Colonic mucosa (tissue), 4 donors: ENCODE measurements at regions not wholly inside any gene's neighbourhood (a gene's known extent, or its start where the extent isn't known, plus 50 kb on each side); places are given as distances from the start of the nearest gene placed in this dataset.
A peak's percentile ranks its signal among the peaks of the same experiment; 100 is the strongest.
"Not testable (repeated sequence)": the region's sequence is repeated elsewhere in the genome, so short reads cannot be mapped to it uniquely, and the experiment has no call there.

Source experiments
- DNase-seq: peaks from one replicate; pipeline ENCODE4 v3.0.0-alpha.2; 2020
- H3K27ac ChIP-seq: fragments of 200-600 bp; one replicate; pipeline ENCODE4 v1.8.0; 2021
- H3K27me3 ChIP-seq: fragments of 200-600 bp; one replicate; pipeline ENCODE4 v1.8.0; 2021
- H3K36me3 ChIP-seq: fragments of 200-600 bp; one replicate; pipeline ENCODE4 v1.8.0; 2021
- H3K4me1 ChIP-seq: fragments of 200-600 bp; one replicate; pipeline ENCODE4 v1.8.0; 2021; ENCODE audit warnings: mild to moderate bottlenecking
- H3K4me3 ChIP-seq: fragments of 200-600 bp; one replicate; pipeline ENCODE4 v1.8.0; 2021
- H3K9ac ChIP-seq, 2 donors: one replicate each; pipeline ENCODE4 v1.7.0; 2013; ENCODE audit warnings: control low read depth in 2 of 2, low read depth in 2 of 2, low read length in 2 of 2
- H3K9me3 ChIP-seq: fragments of 200-600 bp; one replicate; pipeline ENCODE4 v1.8.0; 2021
- CTCF ChIP-seq: fragments of 200-600 bp; IDR thresholded peaks from one replicate; pipeline ENCODE4 v1.8.0; 2022; ENCODE audit warnings: antibody characterized with exemption, mild to moderate bottlenecking
- intact Hi-C: fragments of 100-400 bp; cut with DNase I; formaldehyde crosslinking; loops from one replicate; pipeline ENCODE4 v1.14.1; 2022
- donor health status: healthy.
- donor health status: DM: no; HTN: no; CAD: no.
- donor health status: DM: no; HTN: no; CAD: no.

- no peaks in the 10 kb centered on the region for H3K9me3 ChIP-seq
- DNase-seq = no peak
- no peak overlapping the region for H3K4me3 ChIP-seq
- intact Hi-C loops = no loop called here
- no peak overlapping the region for H3K9ac ChIP-seq
- no peak overlapping the region for H3K27ac ChIP-seq
- H3K4me1 ChIP-seq = no peaks in the 10 kb centered on the region
- H3K36me3 ChIP-seq = no peaks in the 10 kb centered on the region
- no peaks in the 10 kb centered on the region for H3K27me3 ChIP-seq
- no peak for TF ChIP-seq CTCF
These were observed 155.7 kb downstream of the ADSS2 start for GRCh38 chr1:244296003-244296402.

GRCh38 chr1:244296447-244296846 lies 155.3 kb downstream of the ADSS2 start:
- Histone ChIP-seq H3K9ac (no peak overlapping the region), H3K9me3 (no peaks in the 10 kb centered on the region), H3K36me3 (no peaks in the 10 kb centered on the region), H3K4me3 (no peak overlapping the region), H3K4me1 (no peaks in the 10 kb centered on the region), H3K27me3 (no peaks in the 10 kb centered on the region), H3K27ac (no peak overlapping the region)
- DNase-seq = no peak
- TF ChIP-seq CTCF = no peak
- intact Hi-C loops = no loop called here

- no peaks in the 10 kb centered on the region for H3K27me3 ChIP-seq
- H3K9ac ChIP-seq = no peak overlapping the region
- no peaks in the 10 kb centered on the region for H3K9me3 ChIP-seq
- no peak for DNase-seq
- no peak for TF ChIP-seq CTCF
- no peak overlapping the region for H3K27ac ChIP-seq
- H3K4me1 ChIP-seq = no peaks in the 10 kb centered on the region
- intact Hi-C loops = no loop called here
- H3K4me3 ChIP-seq = no peak overlapping the region
- no peaks in the 10 kb centered on the region for H3K36me3 ChIP-seq
These were observed 154.6 kb downstream of the ADSS2 start for GRCh38 chr1:244297087-244297486.

- intact Hi-C loops = no loop called here
- H3K9me3 ChIP-seq = no peaks in the 10 kb centered on the region
- H3K9ac ChIP-seq = no peak overlapping the region
- TF ChIP-seq CTCF = no peak
- no peaks in the 10 kb centered on the region for H3K27me3 ChIP-seq
- no peak overlapping the region for H3K27ac ChIP-seq
- DNase-seq = no peak
- H3K36me3 ChIP-seq = no peaks in the 10 kb centered on the region
- H3K4me3 ChIP-seq = no peak overlapping the region
- no peaks in the 10 kb centered on the region for H3K4me1 ChIP-seq
These were observed 154.1 kb downstream of the ADSS2 start for GRCh38 chr1:244297616-244298015.

GRCh38 chr1:244300029-244300375 lies 151.7 kb downstream of the ADSS2 start:
- intact Hi-C loops, H3K9ac ChIP-seq, H3K27me3 ChIP-seq, H3K4me1 ChIP-seq, H3K9me3 ChIP-seq, DNase-seq, H3K36me3 ChIP-seq: not testable (repeated sequence)
- peak overlapping the region; percentile 59 for H3K27ac ChIP-seq
- peak overlapping the region; percentile 26 for H3K4me3 ChIP-seq

GRCh38 chr1:244301595-244302130 lies 150.0 kb downstream of the ADSS2 start:
- Histone ChIP-seq H3K36me3 (no peaks in the 10 kb centered on the region), H3K27ac (no peak overlapping the region), H3K9me3 (no peaks in the 10 kb centered on the region), H3K4me3 (no peak overlapping the region), H3K4me1 (no peaks in the 10 kb centered on the region), H3K9ac (no peak overlapping the region), H3K27me3 (no peaks in the 10 kb centered on the region)
- intact Hi-C loops = no loop called here
- DNase-seq = peak; percentile 41
- TF ChIP-seq CTCF = no peak
